ENCODE measurements at regions not wholly inside any gene's neighbourhood (a gene's known extent, or its start where the extent isn't known, plus 50 kb on each side); places are given as distances from the start of the nearest gene placed in this dataset.

DNA sequence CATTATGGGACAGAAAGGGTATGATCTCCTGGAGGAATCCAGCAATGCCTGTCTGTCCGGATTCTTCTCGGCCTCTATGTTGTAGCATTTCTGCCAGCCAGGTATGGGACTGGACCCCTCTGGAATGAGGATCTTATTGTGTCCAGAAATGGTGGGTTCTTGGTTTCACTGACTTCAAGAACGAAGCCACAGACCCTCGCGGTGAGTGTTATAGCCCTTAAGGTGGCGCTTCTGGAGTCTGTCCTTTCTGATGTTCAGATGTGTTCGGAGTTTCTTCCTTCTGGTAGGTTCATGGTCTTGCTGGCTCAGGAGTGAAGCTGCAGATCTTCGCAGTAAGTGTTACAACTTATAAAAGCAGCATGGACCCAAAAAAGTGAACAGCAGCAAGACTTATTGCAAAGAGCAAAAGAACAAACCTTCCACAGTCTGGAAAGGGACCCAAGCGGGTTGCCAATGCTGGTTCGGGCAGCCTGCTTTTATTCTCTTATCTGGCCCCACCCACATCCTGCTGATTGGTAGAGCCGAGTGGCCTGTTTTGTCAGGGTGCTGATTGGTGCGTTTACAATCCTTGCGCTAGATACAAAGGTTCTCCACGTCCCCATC is 62.3 kb upstream of the IER3 start:
- FAIRE-seq: no peak

DNA sequence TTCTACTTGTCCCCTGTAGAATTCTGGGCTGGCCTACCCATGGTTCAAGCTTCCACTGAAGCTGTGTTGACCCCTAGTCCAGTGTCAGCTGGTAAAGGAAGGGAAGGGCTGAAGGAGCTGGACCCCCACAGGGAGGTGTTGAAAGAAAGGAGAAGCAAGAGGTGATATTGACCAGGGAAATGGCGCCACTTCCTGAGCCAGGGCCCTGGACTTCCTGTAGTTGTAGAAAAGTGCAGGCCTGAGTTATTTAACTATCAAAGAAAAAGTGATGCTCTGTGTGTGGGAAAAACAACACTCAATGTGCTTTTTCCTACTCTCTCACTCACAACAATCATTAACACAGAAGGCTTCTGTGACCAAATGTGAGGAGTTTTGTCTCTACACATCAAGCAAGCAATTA is 60.0 kb upstream of the IER3 start:
- no peak for FAIRE-seq

DNA sequence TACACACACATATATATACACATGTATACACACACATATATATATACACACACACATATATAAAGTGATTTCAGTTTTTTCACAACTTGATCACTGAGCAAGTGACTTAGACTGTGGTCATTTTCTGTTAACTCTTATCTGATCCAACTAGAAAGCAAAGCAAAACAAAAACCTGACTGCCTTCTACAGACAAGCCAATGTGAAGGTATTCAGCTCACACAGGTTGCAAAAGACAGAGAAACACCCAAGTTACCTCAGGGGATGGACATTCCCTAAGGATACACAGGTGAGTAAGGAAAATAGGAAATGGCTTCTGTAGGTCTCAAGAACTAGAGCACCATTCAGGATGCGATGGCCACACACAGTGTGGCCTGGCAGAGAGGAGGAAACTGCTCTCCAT is 58.4 kb upstream of the IER3 start:
- no peak for FAIRE-seq

DNA sequence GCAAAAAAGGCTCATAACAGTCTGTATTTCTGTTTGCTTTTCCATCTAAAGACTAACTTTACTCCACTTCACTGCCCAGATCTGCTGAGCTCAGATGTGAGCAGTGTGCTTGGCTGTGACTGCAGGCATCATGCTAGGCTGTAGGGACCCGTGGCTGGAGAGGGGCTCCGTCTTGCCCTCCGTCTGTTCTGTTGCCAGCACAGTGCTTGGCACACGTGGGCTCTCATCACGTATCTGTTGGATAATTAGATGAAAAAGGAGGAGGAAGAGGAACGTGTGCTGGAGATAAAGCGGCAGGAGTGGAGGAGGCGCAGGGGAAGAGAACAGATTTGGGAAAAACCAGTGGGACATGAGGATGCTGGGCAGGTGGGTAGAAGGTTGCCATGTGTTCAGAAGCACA is 57.6 kb upstream of the IER3 start:
- no peak for FAIRE-seq

DNA sequence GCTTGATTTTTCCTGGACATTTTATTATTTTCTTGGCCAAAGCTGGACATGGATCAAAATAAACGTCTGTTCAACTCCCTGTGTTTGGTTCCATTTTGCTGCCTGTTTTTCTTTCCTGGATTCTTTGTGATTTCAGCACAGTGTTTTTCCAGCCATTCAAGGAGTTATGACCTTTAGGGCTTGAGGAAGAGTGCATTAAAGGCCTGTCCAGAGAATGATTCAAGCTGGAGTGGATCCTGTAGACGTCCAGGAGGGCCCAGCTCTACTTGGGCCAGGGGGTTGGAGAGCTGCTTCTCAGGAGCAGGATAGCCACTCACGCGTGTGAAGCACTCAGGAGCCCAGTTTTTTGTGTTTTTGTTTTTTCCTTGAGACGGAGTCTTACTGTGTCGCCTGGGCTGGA is 56.5 kb upstream of the IER3 start:
- FAIRE-seq: no peak

DNA sequence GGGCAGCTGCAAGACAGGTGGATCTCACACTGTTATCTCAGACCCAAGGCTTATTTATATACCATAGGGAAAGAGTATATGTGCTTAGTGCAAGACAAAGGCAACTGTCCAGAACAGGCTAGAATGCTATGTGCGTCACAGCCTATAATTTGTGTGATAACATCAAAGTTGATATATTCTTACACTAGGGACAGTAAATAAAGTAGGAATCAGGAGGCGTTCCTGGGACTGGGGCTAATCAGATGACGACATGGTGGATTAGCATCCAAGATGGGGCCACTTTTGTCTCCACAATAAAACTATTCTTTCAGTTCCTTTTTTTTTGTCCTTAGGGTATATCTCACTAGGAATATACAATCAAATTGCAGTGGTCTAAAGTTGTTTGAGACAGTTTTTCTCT is 54.9 kb upstream of the IER3 start:
- no peak for FAIRE-seq

DNA sequence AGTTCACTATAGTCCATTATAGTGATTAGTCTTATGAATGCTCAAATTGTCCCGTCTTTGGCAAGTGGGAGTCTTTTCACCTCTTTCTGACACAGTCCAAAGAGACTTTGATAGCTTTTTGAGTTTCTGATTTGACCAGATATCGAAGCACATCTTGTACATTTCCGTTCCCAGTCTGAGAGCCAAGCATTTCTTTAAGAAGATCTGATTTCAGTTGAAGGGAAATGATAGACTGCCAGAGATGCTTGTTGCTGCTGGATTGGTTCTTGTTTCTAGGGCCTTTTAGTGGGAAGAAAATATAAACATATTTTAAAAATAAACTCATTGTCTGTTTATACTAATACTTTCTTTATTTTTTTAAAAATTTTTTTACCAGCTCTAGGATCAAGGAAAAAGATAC is 54.1 kb upstream of the IER3 start:
- FAIRE-seq: no peak

DNA sequence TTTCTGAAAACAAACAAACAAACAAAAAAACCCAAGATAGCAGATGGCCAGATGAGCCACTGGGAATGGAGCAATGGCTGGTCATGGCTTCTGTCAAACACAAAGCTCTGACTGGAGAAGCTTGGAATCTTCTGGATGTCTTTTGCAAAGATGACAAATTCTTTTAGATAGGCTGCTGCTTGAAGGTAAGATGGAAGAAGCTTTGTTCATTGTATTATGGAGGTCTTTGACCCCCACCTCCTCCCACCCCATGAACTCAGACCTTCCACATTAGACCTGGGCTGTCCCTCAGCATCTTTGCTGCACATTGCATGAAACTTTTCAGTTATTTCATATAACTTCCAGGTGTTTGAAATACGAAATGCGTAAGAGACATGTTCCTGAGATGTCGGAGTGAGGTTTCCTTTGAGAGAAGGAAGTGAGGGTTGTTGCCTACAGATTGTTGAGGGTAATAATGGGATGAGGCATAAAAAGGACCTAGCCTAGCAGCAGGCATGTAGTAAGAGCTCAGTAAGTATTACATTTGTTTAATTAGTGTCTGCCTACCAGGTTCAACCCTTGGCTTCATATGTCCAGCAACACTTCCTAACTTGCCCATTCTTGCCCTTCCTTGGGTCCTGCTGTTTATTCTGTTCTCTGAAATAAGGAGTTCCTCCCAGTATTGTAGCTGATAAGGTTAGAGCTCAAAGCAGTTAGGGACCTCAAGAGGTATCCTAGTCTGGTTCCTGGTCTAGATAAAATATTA is 51.4 kb upstream of the IER3 start:
- FAIRE-seq: no peak
